Liver (tissue), 7 donors: ENCODE measurements at regions not wholly inside any gene's neighbourhood (a gene's known extent, or its start where the extent isn't known, plus 50 kb on each side); places are given as distances from the start of the nearest gene placed in this dataset.

ENCODE experiments used
- DNase-seq: peaks from one replicate; pipeline ENCODE4 v3.0.0-alpha.2; 2017; ENCODE audit warnings: low spot score
- H3K27ac ChIP-seq, 2 donors: one replicate each; pipeline ENCODE4 v1.7.0; 2013; ENCODE audit warnings: inconsistent platforms in 2 of 2, low read length in 2 of 2, control low read depth in 1 of 2, low read depth in 1 of 2, mild to moderate bottlenecking in 1 of 2
- H3K27me3 ChIP-seq, 4 donors: one replicate each; pipeline versions ENCODE4 v1.6.1 to v1.7.0; 2013; ENCODE audit warnings: low read length in 3 of 4, inconsistent platforms in 1 of 4, mild to moderate bottlenecking in 1 of 4, moderate library complexity in 1 of 4; ENCODE audit not compliant: control insufficient read depth in 4 of 4, insufficient read depth in 4 of 4
- H3K36me3 ChIP-seq, 4 donors: one replicate each; pipeline versions ENCODE4 v1.6.1 to v1.7.0; 2013; ENCODE audit warnings: low read length in 3 of 4, mild to moderate bottlenecking in 3 of 4, low read depth in 1 of 4, moderate library complexity in 1 of 4; ENCODE audit not compliant: control insufficient read depth in 4 of 4, insufficient read depth in 3 of 4
- H3K4me1 ChIP-seq, 4 donors: one replicate each; pipeline versions ENCODE4 v1.6.1 to v1.7.0; 2013; ENCODE audit warnings: low read length in 3 of 4, mild to moderate bottlenecking in 3 of 4, moderate library complexity in 1 of 4; ENCODE audit not compliant: control insufficient read depth in 4 of 4, insufficient read depth in 4 of 4
- H3K4me3 ChIP-seq, 3 donors: one replicate each; pipeline versions ENCODE4 v1.6.1 to v1.7.0; 2013; ENCODE audit warnings: low read length in 3 of 3, control low read depth in 1 of 3, low read depth in 1 of 3, mild to moderate bottlenecking in 1 of 3
- H3K9ac ChIP-seq, 2 donors: one replicate each; pipeline ENCODE4 v1.7.0; 2013; ENCODE audit warnings: low read length in 2 of 2, mild to moderate bottlenecking in 2 of 2, moderate library complexity in 2 of 2, control low read depth in 1 of 2, low read depth in 1 of 2
- H3K9me3 ChIP-seq, 4 donors: one replicate each; pipeline versions ENCODE4 v1.6.1 to v1.7.0; 2013; ENCODE audit warnings: low read length in 3 of 4; ENCODE audit not compliant: control insufficient read depth in 4 of 4
- EGR1 ChIP-seq, 2 donors: IDR thresholded peaks; 2 replicates each; pipeline ENCODE4 v1.6.1; 2016 to 2018; ENCODE audit warnings: antibody characterized with exemption in 2 of 2, low read depth in 2 of 2
- FOXA1 ChIP-seq: IDR thresholded peaks from 2 replicates; pipeline ENCODE4 v1.6.1; 2016; ENCODE audit warnings: antibody characterized with exemption
- FOXA2 ChIP-seq: IDR thresholded peaks from 2 replicates; pipeline ENCODE4 v1.6.1; 2016; ENCODE audit warnings: antibody characterized with exemption
- HNF4A ChIP-seq, 2 donors: conservative IDR thresholded peaks; 2 replicates each; pipeline ENCODE4 v1.6.1; 2016; ENCODE audit warnings: antibody characterized with exemption in 2 of 2, mild to moderate bottlenecking in 2 of 2
- HNF4G ChIP-seq: IDR thresholded peaks from 2 replicates; pipeline ENCODE4 v1.6.1; 2016; ENCODE audit warnings: antibody characterized with exemption
- JUND ChIP-seq, 2 donors: IDR thresholded peaks; 2 replicates each; pipeline ENCODE4 v1.6.1; 2016; ENCODE audit warnings: antibody characterized with exemption in 2 of 2
- NR2F2 ChIP-seq: IDR thresholded peaks from 2 replicates; pipeline ENCODE4 v1.6.1; 2016; ENCODE audit warnings: antibody characterized with exemption
- RAD21 ChIP-seq, 2 donors: IDR thresholded peaks; 2 replicates each; pipeline ENCODE4 v1.6.1; 2016; ENCODE audit warnings: antibody characterized with exemption in 2 of 2, mild to moderate bottlenecking in 2 of 2
- REST ChIP-seq: IDR thresholded peaks from 2 replicates; pipeline ENCODE4 v1.6.1; 2016; ENCODE audit warnings: antibody characterized with exemption, mild to moderate bottlenecking
- SP1 ChIP-seq: IDR thresholded peaks from 2 replicates; pipeline ENCODE4 v1.6.1; 2018; ENCODE audit warnings: antibody characterized with exemption, mild to moderate bottlenecking
- TAF1 ChIP-seq: conservative IDR thresholded peaks from 2 replicates; pipeline ENCODE4 v1.6.1; 2016; ENCODE audit warnings: antibody characterized with exemption, mild to moderate bottlenecking
- YY1 ChIP-seq: IDR thresholded peaks from 2 replicates; pipeline ENCODE4 v1.6.1; 2016; ENCODE audit warnings: antibody characterized with exemption, mild to moderate bottlenecking
- WGBS: extraction: QIAGEN DNeasy Blood & Tissue Kit; methylation state at CpG from one replicate; pipeline ENCODE4 v1.1.7; 2013; 5-methylcytosine and 5-hydroxymethylcytosine counted together
- TF ChIP-seq, protein P1 (sequence below): IDR thresholded peaks from 2 replicates; pipeline ENCODE4 v1.6.1; 2016; ENCODE audit warnings: antibody characterized with exemption
- donor health status: healthy.
- donor health status: healthy.
- donor health status: healthy.
- donor health status: healthy.

DNA sequence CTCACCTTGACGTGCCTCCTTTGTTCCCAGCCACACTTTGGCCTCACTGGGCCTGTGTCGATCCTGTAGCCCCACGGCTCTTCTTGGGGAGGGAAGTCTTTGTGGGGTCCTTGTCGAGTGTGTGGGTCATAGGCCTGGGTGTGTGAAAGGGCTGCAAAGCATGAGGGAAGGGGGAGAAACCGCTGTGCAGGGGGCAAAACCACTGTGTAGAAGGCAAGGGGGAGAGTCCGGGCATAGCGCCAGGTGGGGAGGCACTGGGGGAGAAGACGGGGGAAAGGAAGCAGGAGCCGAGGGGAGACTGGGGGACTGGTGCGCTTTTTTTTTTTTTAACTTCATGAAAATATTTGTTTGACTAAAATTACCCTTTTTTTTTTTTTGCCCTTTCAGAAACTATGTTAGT lies 65.1 kb upstream of the RASD2 start:
- DNase-seq, result no peak
- no peak overlapping the region for H3K27ac ChIP-seq
- no peak overlapping the region for H3K4me3 ChIP-seq
- 71% methylated on average over 10 of the region's 10 CpGs for WGBS
- H3K4me1 ChIP-seq, result peaks cover 0 to 3% (median 1%) of the 10 kb centered on the region in 4 donors
- H3K9ac ChIP-seq, result no peak overlapping the region
- H3K9me3 ChIP-seq, result no peaks in the 10 kb centered on the region
- H3K27me3 ChIP-seq, result no peaks in the 10 kb centered on the region
- no peak for TF ChIP-seq YY1
- no peak for TF ChIP-seq JUND (IDR thresholded peaks at IDR 0.05)
- no peak for TF ChIP-seq SP1
- H3K36me3 ChIP-seq, result no peaks in the 10 kb centered on the region

DNA sequence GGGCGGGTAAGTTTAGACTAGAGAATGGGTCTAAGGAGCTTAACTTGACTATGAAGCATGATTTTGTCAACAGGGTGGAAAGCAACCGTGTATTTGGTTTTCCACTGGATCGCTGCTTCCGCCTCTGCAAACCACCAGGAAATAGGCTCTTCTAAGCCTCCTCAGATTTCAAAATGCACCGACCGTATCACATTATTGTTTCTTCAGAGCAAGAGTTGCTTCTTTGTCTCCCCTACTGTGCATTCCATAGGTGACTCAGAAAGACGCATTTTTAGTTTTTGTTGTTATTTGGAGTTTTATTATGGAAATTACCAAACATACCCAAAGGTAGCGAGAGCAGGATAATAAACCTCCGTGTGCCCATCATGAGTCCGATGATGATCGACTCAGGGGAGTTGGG lies 64.3 kb upstream of the RASD2 start:
- H3K9me3 ChIP-seq, result no peaks in the 10 kb centered on the region
- no peaks in the 10 kb centered on the region for H3K36me3 ChIP-seq
- 85% methylated on average over 11 of the region's 11 CpGs for WGBS
- DNase-seq, result no peak
- H3K27me3 ChIP-seq, result no peaks in the 10 kb centered on the region
- TF ChIP-seq, protein P1, sequence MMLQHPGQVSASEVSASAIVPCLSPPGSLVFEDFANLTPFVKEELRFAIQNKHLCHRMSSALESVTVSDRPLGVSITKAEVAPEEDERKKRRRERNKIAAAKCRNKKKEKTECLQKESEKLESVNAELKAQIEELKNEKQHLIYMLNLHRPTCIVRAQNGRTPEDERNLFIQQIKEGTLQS, result no peak
- TF ChIP-seq FOXA2 (no peak), TAF1 (no peak), FOXA1 (no peak), JUND (IDR thresholded peaks at IDR 0.05) (no peak), SP1 (no peak), NR2F2 (no peak), HNF4A (conservative IDR thresholded peaks at IDR 0.05) (no peak), YY1 (no peak), EGR1 (IDR thresholded peaks at IDR 0.05; ENCODE audit: low read depth in 2 of 2) (no peak), RAD21 (IDR thresholded peaks at IDR 0.05) (no peak), HNF4G (no peak), REST (no peak)
- no peak overlapping the region for H3K27ac ChIP-seq
- H3K9ac ChIP-seq, result no peak overlapping the region
- no peak overlapping the region for H3K4me3 ChIP-seq
- peaks cover 0 to 3% (median 1%) of the 10 kb centered on the region in 4 donors for H3K4me1 ChIP-seq

- 48% methylated on average over 11 of the region's 11 CpGs for WGBS
- peaks cover 0 to 4% (median 0%) of the 10 kb centered on the region in 4 donors for H3K9me3 ChIP-seq
- H3K4me3 ChIP-seq, result no peak overlapping the region
- no peaks in the 10 kb centered on the region for H3K36me3 ChIP-seq
- TF ChIP-seq REST (no peak), NR2F2 (peak; percentile 78)
- H3K27me3 ChIP-seq, result no peaks in the 10 kb centered on the region
- no peak for DNase-seq
- peak overlapping the region in 1 of 2 donors; percentile 28 for H3K27ac ChIP-seq
- no peak overlapping the region for H3K9ac ChIP-seq
- H3K4me1 ChIP-seq, result peaks cover 0 to 3% (median 1%) of the 10 kb centered on the region in 4 donors
Measured at GRCh38 chr22:35477911-35478582, 62.6 kb upstream of the RASD2 start.
